GM12874 (cell line): ENCODE measurements at regions not wholly inside any gene's neighbourhood (a gene's known extent, or its start where the extent isn't known, plus 50 kb on each side); places are given as distances from the start of the nearest gene placed in this dataset.

Source experiments
- CTCF ChIP-seq: IDR thresholded peaks from 2 replicates; pipeline ENCODE4 v1.5.1; 2011; ENCODE audit warnings: low read depth, mild to moderate bottlenecking, control low read depth, low read length, moderate library complexity; ENCODE audit not compliant: insufficient read depth

- no peak for TF ChIP-seq CTCF
Observed at GRCh38 chr3:72161881-72162595, 377.1 kb upstream of the PROK2 start.

GRCh38 chr3:72160351-72160750, 375.4 kb upstream of the PROK2 start:
- no peak for TF ChIP-seq CTCF

GRCh38 chr3:72159487-72159886, 374.5 kb upstream of the PROK2 start:
- no peak for TF ChIP-seq CTCF

- no peak for TF ChIP-seq CTCF
Observed at GRCh38 chr3:72158639-72159326, 373.8 kb upstream of the PROK2 start.

GRCh38 chr3:72157748-72158638, 373.0 kb upstream of the PROK2 start:
- TF ChIP-seq CTCF = no peak

- TF ChIP-seq CTCF = no peak
Observed at GRCh38 chr3:72155391-72156064, 370.6 kb upstream of the PROK2 start.
